ENCODE measurements at regions not wholly inside any gene's neighbourhood (a gene's known extent, or its start where the extent isn't known, plus 50 kb on each side); places are given as distances from the start of the nearest gene placed in this dataset.
"Not testable (repeated sequence)": the region's sequence is repeated elsewhere in the genome, so short reads cannot be mapped to it uniquely, and the experiment has no call there.

GRCh38 chr10:37067576-37067975, 57.8 kb upstream of the ANKRD30A start:
- no peak for DNase-seq

DNA sequence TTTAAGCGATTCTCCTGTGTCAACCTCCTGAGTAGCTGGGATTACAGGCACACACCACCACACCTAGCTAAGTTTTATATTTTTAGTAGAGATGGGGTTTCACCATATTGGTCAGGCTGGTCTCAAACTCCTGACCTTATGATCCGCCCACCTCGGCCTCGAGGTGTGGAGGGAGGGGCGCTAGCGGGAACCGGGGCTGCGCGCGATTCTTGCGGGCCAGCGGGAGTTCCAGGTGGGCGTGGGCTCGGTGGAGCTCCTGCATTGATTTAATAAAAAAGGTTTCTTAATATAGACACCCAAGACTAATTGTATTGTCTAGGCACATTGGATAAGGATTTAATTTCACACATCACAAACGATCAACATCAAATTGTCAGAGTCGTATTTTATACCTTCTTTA, 63.1 kb upstream of the ANKRD30A start:
- not testable (repeated sequence) for DNase-seq

GRCh38 chr10:37057261-37057660, 68.1 kb upstream of the ANKRD30A start:
- DNase-seq = no peak

- no peak for DNase-seq
Measured at GRCh38 chr10:37053476-37053875, 71.9 kb upstream of the ANKRD30A start.

- DNase-seq = not testable (repeated sequence)
Measured at GRCh38 chr10:37049982-37050381, 75.4 kb upstream of the ANKRD30A start.

- not testable (repeated sequence) for DNase-seq
Measured at GRCh38 chr10:37044319-37044718, 81.1 kb upstream of the ANKRD30A start.

- no peak for DNase-seq
Measured at GRCh38 chr10:37035853-37036252, 89.5 kb upstream of the ANKRD30A start.

DNA sequence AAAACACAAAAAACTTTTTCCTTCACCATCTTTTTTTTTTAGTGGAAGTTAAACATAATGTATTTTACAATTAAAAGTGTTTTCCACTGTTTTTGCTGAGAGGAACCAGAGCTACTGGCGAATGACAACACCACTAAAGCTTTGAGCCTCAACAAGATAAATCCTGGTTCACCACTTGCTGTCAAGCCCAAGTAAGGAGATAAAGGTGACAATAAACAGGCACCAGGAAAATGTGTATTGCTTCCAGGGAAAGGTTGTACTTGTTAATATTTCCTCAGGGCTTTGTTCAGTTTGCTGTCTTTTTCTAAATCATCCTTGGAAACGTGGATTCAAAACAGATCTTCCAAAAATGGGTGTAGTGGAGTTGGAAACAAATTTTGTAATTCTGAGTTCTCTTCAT, 109.9 kb upstream of the ANKRD30A start:
- no peak for DNase-seq

DNA sequence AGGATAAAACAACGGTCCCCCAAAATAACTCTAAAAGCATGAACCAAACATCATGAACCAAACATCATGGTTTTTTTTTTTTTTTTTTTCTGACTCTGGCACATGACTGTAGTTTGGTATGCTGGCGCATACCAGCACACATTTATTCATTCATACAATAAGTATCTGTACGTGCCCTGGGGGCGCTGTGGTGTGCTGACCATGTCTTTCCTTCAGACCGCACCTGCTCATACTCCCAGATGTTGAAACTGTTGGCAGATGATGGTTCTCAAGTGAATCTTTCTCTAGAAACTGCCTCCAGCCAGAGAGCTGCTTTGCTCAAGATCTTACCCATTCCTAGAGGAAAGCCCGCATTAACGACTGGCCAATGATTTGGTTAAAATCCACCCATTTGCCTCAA, 114.7 kb upstream of the ANKRD30A start:
- DNase-seq = no peak

DNA sequence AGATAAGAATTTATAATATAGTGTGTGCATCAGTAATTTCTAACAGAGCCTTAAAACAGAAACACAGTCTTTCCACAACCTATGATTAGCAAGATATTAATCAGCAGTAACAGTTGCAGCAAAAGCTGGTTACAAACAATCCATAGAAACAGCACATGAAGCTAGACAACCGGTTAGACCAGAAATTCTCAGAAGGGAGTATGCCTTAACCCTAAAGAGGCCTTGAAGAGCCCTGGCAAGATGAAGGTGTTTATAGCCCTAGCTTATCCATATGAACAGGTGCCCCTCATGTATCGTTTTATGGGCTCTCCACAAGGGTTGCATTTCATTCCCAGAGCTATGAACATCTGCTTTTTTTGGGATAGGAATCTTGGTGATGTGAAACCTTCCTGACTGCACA, 117.1 kb upstream of the ANKRD30A start:
- not testable (repeated sequence) for DNase-seq

- no peak for DNase-seq
Measured at GRCh38 chr10:37003126-37003525, 122.3 kb upstream of the ANKRD30A start.

DNA sequence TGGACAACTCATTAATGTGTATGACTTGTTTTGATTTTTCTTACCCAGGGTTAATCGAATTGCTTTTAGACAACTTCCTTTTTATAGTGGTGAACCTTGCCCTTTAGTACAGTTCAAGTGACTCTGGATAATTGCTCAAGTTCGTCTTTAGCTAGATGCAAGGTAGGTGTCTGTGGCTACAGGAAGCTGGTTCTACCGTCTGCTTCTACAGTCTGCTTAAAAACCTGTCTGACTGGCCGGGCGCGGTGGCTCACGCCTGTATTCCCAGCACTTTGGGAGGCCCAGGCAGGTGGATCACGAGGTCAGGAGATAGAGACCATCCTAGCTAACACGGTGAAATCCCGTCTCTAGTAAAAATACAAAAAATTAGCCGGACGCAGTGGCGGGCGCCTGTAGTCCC, 129.6 kb upstream of the ANKRD30A start:
- not testable (repeated sequence) for DNase-seq

DNA sequence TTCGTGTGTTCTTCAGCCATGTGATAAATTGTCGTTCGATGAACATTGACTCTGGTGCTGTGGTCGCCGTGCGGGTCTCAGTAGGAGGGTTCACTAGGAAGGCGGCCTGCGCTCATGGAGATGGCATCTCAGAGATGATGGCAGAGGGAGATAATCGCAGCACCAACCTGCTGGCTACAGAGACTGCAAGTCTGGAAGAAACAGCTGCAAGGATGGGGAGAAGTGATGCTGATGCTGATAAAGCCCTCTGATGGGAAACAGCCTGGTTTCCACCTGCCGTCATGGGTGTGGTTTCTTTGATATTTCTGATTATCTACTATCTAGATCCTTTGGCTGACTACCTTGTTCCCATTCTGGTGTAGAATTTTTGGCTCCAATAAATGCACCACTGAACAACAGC, 130.5 kb upstream of the ANKRD30A start:
- DNase-seq = no peak

DNA sequence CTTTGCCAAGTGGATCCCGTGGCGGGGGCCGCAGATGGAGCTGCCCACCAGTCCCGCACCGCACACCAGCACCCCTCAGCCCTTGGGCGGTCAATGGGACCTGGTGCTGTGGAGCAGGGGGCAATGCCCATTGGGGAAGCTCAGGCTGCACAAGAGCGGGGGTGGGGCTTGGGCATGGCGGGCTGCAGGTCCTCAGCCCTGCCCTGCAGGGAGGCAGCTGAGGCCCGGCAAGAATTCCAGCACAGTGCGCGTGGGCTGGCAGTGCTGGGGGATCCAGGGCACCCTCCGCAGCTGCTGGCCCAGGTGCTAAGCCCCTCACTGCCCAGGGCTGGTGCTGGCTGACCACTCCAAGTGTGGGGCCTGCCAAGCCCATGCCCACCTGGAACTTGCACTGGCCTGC, 136.2 kb upstream of the ANKRD30A start:
- DNase-seq = no peak

- DNase-seq = peak in 1 of 56 donors; percentile 9
Measured at GRCh38 chr10:36946598-36946997, 178.8 kb upstream of the ANKRD30A start.

DNA sequence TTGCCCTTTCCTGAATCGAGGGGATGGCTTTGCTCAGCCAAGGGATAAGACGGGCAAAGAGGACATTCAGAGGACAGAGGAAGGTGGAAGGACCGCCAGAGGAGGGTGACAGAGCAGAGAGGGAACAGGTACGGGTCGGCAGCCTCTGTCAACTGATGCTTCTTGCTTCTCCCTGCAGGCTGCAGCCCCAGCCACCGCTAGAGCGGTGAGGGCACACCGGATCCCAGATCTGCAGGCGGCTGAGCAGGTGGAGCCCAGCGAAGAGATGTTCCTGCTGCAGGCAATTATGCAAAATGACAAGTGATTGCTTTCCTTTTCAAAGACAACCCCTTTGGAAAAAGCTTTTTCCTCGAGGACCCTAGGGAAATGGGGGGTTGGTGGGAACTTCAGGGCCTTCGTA, 181.9 kb upstream of the ANKRD30A start:
- DNase-seq = no peak

DNA sequence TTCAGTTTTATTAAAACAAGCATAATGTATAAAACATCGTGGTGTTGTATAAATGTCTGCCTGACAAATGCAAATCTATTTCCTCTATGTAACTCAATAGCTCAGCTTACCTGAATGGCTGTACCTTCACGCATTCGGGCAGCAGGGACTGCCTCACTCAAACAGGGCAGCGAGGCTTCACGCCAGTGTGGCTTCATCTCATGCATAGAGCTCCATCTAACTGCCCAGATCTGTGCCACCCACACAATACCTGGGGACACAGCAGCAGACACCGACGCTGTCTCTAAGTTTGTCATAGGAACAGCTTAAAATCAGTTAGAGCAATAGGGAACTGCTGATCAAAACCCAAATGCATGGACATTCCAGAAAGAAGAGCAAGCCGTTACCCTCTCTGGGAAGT, 182.8 kb upstream of the ANKRD30A start:
- DNase-seq = no peak

DNA sequence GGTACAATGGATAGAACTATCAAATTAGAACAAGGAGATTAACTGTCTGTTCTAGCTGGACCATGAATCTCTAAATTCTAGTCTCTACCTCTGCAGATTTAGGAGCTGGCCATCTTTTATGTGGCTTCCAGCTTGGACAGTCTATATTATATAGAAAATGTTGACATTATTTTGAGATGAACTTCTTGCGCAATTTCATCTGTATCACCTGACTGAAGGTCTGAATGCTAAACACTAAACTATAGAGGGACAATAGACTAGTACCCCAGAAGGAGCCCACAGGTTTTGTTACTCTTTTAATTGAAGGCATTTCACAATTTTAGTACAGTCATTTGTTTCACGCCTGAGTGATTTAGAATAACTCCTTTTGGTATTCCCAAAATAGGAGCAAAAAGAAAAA, 222.4 kb upstream of the ANKRD30A start:
- DNase-seq = no peak

GRCh38 chr10:36899652-36900051, 225.7 kb upstream of the ANKRD30A start:
- DNase-seq = no peak

- DNase-seq = peak in 24 of 56 donors; percentile 3 to 74 (median 24)
Measured at GRCh38 chr10:36888925-36889573, 236.3 kb upstream of the ANKRD30A start.

DNA sequence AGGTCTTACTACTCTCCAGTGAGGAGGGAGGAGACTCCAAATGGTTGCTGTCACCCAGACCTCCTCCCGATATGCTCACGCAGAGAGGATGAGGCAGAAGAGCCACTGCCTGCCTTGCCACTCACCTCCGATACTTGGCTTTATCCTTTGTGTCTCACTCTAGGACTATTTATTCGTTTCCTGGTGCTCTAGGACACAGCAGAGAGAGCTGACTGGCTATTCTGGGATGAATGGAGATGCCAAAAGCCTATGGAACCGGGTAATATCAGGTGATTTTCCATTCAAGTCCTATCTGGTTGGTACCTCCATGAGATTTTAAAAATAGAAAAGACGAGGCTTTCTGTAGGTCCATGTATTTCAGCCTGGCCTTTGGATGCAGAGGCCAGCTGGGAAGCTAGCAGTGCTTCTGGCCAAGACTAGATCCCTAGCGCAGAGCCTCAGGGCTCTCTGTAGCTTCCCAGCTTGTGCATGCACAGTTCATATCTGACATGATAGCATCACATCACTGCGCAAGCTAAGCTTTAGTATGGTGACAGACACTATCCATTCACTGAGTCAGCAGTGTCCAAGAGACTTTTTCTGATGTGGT, 239.0 kb upstream of the ANKRD30A start:
- DNase-seq = no peak

DNA sequence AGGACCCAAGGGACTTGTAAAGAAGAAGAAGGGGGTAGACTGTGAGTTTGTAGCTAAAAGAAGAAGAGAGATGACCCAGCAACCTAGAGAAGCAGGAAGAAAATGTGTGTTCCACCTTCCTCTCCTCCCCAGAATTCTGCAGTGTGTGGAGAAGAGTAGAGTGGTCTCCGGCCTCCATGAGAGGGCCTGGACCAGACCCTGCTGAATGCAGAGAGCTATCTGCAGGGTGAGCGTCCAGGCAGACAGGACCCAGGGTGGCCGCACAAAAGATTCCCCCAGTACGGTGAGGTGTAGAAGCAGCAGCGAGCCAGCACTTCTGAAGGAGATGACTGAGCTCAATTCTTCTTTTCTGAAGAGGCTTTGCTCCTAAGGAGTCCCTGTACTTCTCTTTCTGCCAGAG, 239.7 kb upstream of the ANKRD30A start:
- no peak for DNase-seq

DNA sequence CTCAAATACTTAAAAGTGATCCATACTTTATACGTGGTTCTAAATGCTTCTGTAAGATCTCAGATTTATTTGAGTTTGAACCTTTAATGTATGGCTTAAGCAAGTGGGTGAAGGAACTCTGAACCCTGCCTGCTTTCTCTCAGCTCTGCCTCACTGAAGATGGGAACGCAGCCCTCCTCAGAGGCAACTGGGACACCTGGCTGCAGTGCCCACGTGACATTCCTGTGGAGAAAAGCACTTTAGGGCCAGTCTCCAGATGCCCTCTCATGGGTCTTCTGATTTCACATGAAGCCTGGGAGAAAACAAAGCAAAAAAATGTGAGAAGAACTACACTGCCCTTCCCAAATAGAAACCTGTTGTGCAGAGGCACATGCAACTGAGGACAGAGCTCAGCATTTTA, 242.6 kb upstream of the ANKRD30A start:
- DNase-seq = no peak

GRCh38 chr10:36880898-36881297, 244.5 kb upstream of the ANKRD30A start:
- DNase-seq = no peak
